ENCODE measurements at regions not wholly inside any gene's neighbourhood (a gene's known extent, or its start where the extent isn't known, plus 50 kb on each side); places are given as distances from the start of the nearest gene placed in this dataset.

GRCh38 chr14:37712976-37713431 is 117.6 kb downstream of the TTC6 start:
- DNase-seq (ENCODE audit: extremely low spot score, unreplicated experiment) = no peak
- Mint-ChIP-seq H3K27ac (no peak overlapping the region), H3K4me1 (ENCODE audit: unreplicated experiment) (no peaks in the 10 kb centered on the region), H3K9me3 (no peaks in the 10 kb centered on the region), H3K27me3 (no peaks in the 10 kb centered on the region), H3K36me3 (no peaks in the 10 kb centered on the region), H3K4me3 (no peak overlapping the region)
- TF ChIP-seq CTCF (conservative IDR thresholded peaks at IDR 0.05) = no peak

- Mint-ChIP-seq H3K27me3 (no peaks in the 10 kb centered on the region), H3K36me3 (no peaks in the 10 kb centered on the region), H3K4me1 (ENCODE audit: unreplicated experiment) (no peaks in the 10 kb centered on the region), H3K9me3 (no peaks in the 10 kb centered on the region), H3K27ac (no peak overlapping the region), H3K4me3 (no peak overlapping the region)
- no peak for TF ChIP-seq CTCF (conservative IDR thresholded peaks at IDR 0.05)
- DNase-seq (ENCODE audit: extremely low spot score, unreplicated experiment) = no peak
Measured at GRCh38 chr14:37720131-37720530, 124.7 kb downstream of the TTC6 start.

GRCh38 chr14:37721976-37722659 is 126.7 kb downstream of the TTC6 start:
- TF ChIP-seq CTCF (conservative IDR thresholded peaks at IDR 0.05) = no peak
- no peak overlapping the region for H3K4me3 Mint-ChIP-seq
- H3K4me1 Mint-ChIP-seq (ENCODE audit: unreplicated experiment) = no peaks in the 10 kb centered on the region
- no peaks in the 10 kb centered on the region for H3K27me3 Mint-ChIP-seq
- no peak overlapping the region for H3K27ac Mint-ChIP-seq
- no peaks in the 10 kb centered on the region for H3K9me3 Mint-ChIP-seq
- no peaks in the 10 kb centered on the region for H3K36me3 Mint-ChIP-seq
- no peak for DNase-seq (ENCODE audit: extremely low spot score, unreplicated experiment)

GRCh38 chr14:37723515-37723914 is 128.1 kb downstream of the TTC6 start:
- Mint-ChIP-seq H3K36me3 (no peaks in the 10 kb centered on the region), H3K27me3 (no peaks in the 10 kb centered on the region), H3K4me1 (ENCODE audit: unreplicated experiment) (no peaks in the 10 kb centered on the region), H3K4me3 (no peak overlapping the region), H3K27ac (no peak overlapping the region), H3K9me3 (no peaks in the 10 kb centered on the region)
- no peak for DNase-seq (ENCODE audit: extremely low spot score, unreplicated experiment)
- no peak for TF ChIP-seq CTCF (conservative IDR thresholded peaks at IDR 0.05)

- no peaks in the 10 kb centered on the region for H3K36me3 Mint-ChIP-seq
- TF ChIP-seq CTCF (conservative IDR thresholded peaks at IDR 0.05) = no peak
- DNase-seq (ENCODE audit: extremely low spot score, unreplicated experiment) = no peak
- no peaks in the 10 kb centered on the region for H3K9me3 Mint-ChIP-seq
- no peak overlapping the region for H3K27ac Mint-ChIP-seq
- H3K27me3 Mint-ChIP-seq = no peaks in the 10 kb centered on the region
- no peak overlapping the region for H3K4me3 Mint-ChIP-seq
- H3K4me1 Mint-ChIP-seq (ENCODE audit: unreplicated experiment) = no peaks in the 10 kb centered on the region
Measured at GRCh38 chr14:37726708-37727107, 131.3 kb downstream of the TTC6 start.

Measured in type B pancreatic cell (in vitro differentiated cells).